SK-N-SH treated with all-trans-retinoic acid at 6 μM for 48 hours (cell line): ENCODE measurements at regions not wholly inside any gene's neighbourhood (a gene's known extent, or its start where the extent isn't known, plus 50 kb on each side); places are given as distances from the start of the nearest gene placed in this dataset.

Experiments used
- ARNTL ChIP-seq: fragments of 450-650 bp; formaldehyde crosslinking; IDR thresholded peaks from 2 replicates; pipeline ENCODE4 v1.5.0; 2020; ENCODE audit warnings: low read depth, mild to moderate bottlenecking, moderate library complexity, borderline replicate concordance
- CSDC2 ChIP-seq: fragments of 250-450 bp; sonication (Bioruptor Pico); IDR thresholded peaks from 2 replicates; pipeline ENCODE4 v1.5.0; 2020; ENCODE audit warnings: mild to moderate bottlenecking, moderate library complexity
- OSR1 ChIP-seq: fragments of 250-450 bp; sonication (Bioruptor Pico); IDR thresholded peaks from 2 replicates; pipeline ENCODE4 v1.8.0; 2022; ENCODE audit warnings: moderate library complexity, mild to moderate bottlenecking, inconsistent platforms
- RARB ChIP-seq: fragments of 250-450 bp; sonication (Bioruptor Pico); IDR thresholded peaks from 2 replicates; pipeline ENCODE4 v1.8.0; 2021; ENCODE audit warnings: mild to moderate bottlenecking, moderate library complexity
- SNAI2 ChIP-seq: fragments of 250-450 bp; sonication (Bioruptor Pico); IDR thresholded peaks from 2 replicates; pipeline ENCODE4 v1.5.0; 2020; ENCODE audit warnings: mild to moderate bottlenecking, moderate library complexity
- TOX ChIP-seq: fragments of 250-450 bp; sonication (Bioruptor Pico); IDR thresholded peaks from 2 replicates; pipeline ENCODE4 v1.8.0; 2021; ENCODE audit warnings: mild to moderate bottlenecking, moderate library complexity, borderline replicate concordance
- ZC3H10 ChIP-seq: fragments of 250-450 bp; sonication (Bioruptor Pico); IDR thresholded peaks from 2 replicates; pipeline ENCODE4 v1.5.1; 2021; ENCODE audit warnings: mild to moderate bottlenecking, moderate library complexity
- TF ChIP-seq, protein P1 (sequence below): fragments of 250-450 bp; sonication (Bioruptor Pico); IDR thresholded peaks from 2 replicates; pipeline ENCODE4 v1.5.1; 2020; ENCODE audit warnings: low read depth, mild to moderate bottlenecking, moderate library complexity
- TF ChIP-seq, protein P2 (sequence below): fragments of 250-450 bp; sonication (Bioruptor Pico); IDR thresholded peaks from 2 replicates; pipeline ENCODE4 v1.8.0; 2020; ENCODE audit warnings: mild to moderate bottlenecking, moderate library complexity, borderline replicate concordance
- TF ChIP-seq, protein P3 (sequence below): fragments of 250-450 bp; sonication (Bioruptor Pico); IDR thresholded peaks from 2 replicates; pipeline ENCODE4 v1.8.0; 2021; ENCODE audit warnings: low read depth, mild to moderate bottlenecking, moderate library complexity, borderline replicate concordance

DNA sequence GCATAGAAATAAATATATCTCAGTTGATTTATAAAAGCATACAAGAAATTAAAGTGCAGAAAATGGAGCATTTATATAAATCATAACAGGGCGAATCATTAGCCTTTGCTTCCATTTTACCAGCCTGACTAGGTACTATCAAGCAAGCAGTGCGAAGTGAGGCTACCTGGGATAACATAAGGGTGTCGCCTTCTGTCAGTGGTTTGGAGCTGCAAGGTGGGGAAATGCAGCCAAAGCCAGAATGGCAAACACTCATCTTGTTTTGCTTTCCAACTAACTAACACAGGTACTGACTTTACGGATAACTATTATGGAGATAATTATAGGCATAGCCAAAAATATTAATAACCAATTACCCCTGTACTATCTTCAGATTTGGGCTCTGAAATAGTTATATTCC, 1459.8 kb downstream of the RAPGEF2 start:
- TF ChIP-seq TOX (no peak), CSDC2 (no peak), OSR1 (CRISPR knock-in tag) (no peak), SNAI2 (CRISPR knock-in tag) (no peak), ARNTL (no peak), RARB (CRISPR knock-in tag) (no peak), ZC3H10 (CRISPR knock-in tag) (no peak)
- TF ChIP-seq, protein P1, sequence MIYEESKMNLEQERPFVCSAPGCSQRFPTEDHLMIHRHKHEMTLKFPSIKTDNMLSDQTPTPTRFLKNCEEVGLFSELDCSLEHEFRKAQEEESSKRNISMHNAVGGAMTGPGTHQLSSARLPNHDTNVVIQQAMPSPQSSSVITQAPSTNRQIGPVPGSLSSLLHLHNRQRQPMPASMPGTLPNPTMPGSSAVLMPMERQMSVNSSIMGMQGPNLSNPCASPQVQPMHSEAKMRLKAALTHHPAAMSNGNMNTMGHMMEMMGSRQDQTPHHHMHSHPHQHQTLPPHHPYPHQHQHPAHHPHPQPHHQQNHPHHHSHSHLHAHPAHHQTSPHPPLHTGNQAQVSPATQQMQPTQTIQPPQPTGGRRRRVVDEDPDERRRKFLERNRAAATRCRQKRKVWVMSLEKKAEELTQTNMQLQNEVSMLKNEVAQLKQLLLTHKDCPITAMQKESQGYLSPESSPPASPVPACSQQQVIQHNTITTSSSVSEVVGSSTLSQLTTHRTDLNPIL (CRISPR knock-in tag), result no peak
- TF ChIP-seq, protein P2, sequence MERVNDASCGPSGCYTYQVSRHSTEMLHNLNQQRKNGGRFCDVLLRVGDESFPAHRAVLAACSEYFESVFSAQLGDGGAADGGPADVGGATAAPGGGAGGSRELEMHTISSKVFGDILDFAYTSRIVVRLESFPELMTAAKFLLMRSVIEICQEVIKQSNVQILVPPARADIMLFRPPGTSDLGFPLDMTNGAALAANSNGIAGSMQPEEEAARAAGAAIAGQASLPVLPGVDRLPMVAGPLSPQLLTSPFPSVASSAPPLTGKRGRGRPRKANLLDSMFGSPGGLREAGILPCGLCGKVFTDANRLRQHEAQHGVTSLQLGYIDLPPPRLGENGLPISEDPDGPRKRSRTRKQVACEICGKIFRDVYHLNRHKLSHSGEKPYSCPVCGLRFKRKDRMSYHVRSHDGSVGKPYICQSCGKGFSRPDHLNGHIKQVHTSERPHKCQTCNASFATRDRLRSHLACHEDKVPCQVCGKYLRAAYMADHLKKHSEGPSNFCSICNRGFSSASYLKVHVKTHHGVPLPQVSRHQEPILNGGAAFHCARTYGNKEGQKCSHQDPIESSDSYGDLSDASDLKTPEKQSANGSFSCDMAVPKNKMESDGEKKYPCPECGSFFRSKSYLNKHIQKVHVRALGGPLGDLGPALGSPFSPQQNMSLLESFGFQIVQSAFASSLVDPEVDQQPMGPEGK (CRISPR knock-in tag), result no peak
- TF ChIP-seq, protein P3, sequence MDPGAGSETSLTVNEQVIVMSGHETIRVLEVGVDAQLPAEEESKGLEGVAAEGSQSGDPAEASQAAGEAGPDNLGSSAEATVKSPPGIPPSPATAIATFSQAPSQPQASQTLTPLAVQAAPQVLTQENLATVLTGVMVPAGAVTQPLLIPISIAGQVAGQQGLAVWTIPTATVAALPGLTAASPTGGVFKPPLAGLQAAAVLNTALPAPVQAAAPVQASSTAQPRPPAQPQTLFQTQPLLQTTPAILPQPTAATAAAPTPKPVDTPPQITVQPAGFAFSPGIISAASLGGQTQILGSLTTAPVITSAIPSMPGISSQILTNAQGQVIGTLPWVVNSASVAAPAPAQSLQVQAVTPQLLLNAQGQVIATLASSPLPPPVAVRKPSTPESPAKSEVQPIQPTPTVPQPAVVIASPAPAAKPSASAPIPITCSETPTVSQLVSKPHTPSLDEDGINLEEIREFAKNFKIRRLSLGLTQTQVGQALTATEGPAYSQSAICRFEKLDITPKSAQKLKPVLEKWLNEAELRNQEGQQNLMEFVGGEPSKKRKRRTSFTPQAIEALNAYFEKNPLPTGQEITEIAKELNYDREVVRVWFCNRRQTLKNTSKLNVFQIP (CRISPR knock-in tag), result no peak
